Natural killer cell (primary cell): ENCODE measurements at regions not wholly inside any gene's neighbourhood (a gene's known extent, or its start where the extent isn't known, plus 50 kb on each side); places are given as distances from the start of the nearest gene placed in this dataset.
"Not testable (repeated sequence)": the region's sequence is repeated elsewhere in the genome, so short reads cannot be mapped to it uniquely, and the experiment has no call there.

ENCODE experiments used
- ATAC-seq, 3 donors: fragments of 150-1000 bp in 2 of 3; fragments of 200-7000 bp in 1 of 3; cut with Tn5 transposase; 1 replicate in 1 of 3; 2 replicates in 2 of 3; pipeline ENCODE4 v1.10.0; 2021; ENCODE audit warnings: mild to moderate bottlenecking in 2 of 3, moderate library complexity in 2 of 3
- DNase-seq, 2 donors: peaks; one replicate each; pipeline versions ENCODE4 v3.0.0 to v3.0.0-alpha.2; 2013 to 2021; ENCODE audit warnings: mixed read lengths in 1 of 2
- H3K27ac ChIP-seq: one replicate; pipeline ENCODE4 v1.5.1; 2013; ENCODE audit warnings: mild to moderate bottlenecking, low read length
- H3K27me3 ChIP-seq: one replicate; pipeline ENCODE4 v1.6.1; 2013; ENCODE audit warnings: low read length; ENCODE audit not compliant: control insufficient read depth, insufficient read depth
- H3K36me3 ChIP-seq: one replicate; pipeline ENCODE4 v1.6.1; 2013; ENCODE audit warnings: low read length; ENCODE audit not compliant: control insufficient read depth, insufficient read depth
- H3K4me1 ChIP-seq: one replicate; pipeline ENCODE4 v1.6.1; 2013; ENCODE audit warnings: low read length; ENCODE audit not compliant: control insufficient read depth, insufficient read depth
- H3K4me3 ChIP-seq: one replicate; pipeline ENCODE4 v1.5.1; 2013; ENCODE audit warnings: low read length
- H3K9me3 ChIP-seq: one replicate; pipeline ENCODE4 v1.6.1; 2013; ENCODE audit warnings: low read length; ENCODE audit not compliant: control insufficient read depth, insufficient read depth
- H3K27ac Mint-ChIP-seq, 2 donors: one replicate each; pipeline ENCODE4 v1.8.0; 2022; ENCODE audit warnings: mild to moderate bottlenecking in 2 of 2, mixed read lengths in 2 of 2, moderate library complexity in 1 of 2
- H3K27me3 Mint-ChIP-seq, 2 donors: one replicate each; pipeline ENCODE4 v1.8.0; 2022; ENCODE audit warnings: low read depth in 2 of 2, mixed read lengths in 2 of 2
- H3K36me3 Mint-ChIP-seq: one replicate; pipeline ENCODE4 v1.8.0; 2022; ENCODE audit warnings: mixed read lengths
- H3K4me1 Mint-ChIP-seq, 2 donors: one replicate each; pipeline ENCODE4 v1.8.0; 2022; ENCODE audit warnings: mixed read lengths in 2 of 2
- H3K4me3 Mint-ChIP-seq: one replicate; pipeline ENCODE4 v1.8.0; 2022; ENCODE audit warnings: mild to moderate bottlenecking, moderate library complexity, mixed read lengths
- H3K9me3 Mint-ChIP-seq, 2 donors: one replicate each; pipeline ENCODE4 v1.8.0; 2022; ENCODE audit warnings: mixed read lengths in 2 of 2
- WGBS: methylation state at CpG from one replicate; pipeline ENCODE4 v1.1.7; 2013; ENCODE audit warnings: missing lambda C conversion rate; ENCODE audit not compliant: insufficient coverage; 5-methylcytosine and 5-hydroxymethylcytosine counted together
- intact Hi-C: fragments of 100-400 bp; cut with micrococcal nuclease; formaldehyde crosslinking; loops from one replicate; pipeline ENCODE4 v1.14.2; 2022

- H3K27ac ChIP-seq, H3K27ac Mint-ChIP-seq, H3K36me3 ChIP-seq, H3K4me3 ChIP-seq, H3K9me3 Mint-ChIP-seq, H3K4me1 ChIP-seq, H3K4me1 Mint-ChIP-seq, H3K9me3 ChIP-seq, H3K27me3 Mint-ChIP-seq, intact Hi-C loops, H3K36me3 Mint-ChIP-seq, ATAC-seq, H3K4me3 Mint-ChIP-seq, H3K27me3 ChIP-seq: not testable (repeated sequence)
- DNase-seq: peak in 1 of 2 donors; percentile 0
- WGBS: 100% methylated on average over 1 of the region's 2 CpGs
These were observed 71.8 kb upstream of the GTF2H2 start for GRCh38 chr5:71139310-71139709.
